Neural progenitor cell (in vitro differentiated cells): ENCODE measurements at regions not wholly inside any gene's neighbourhood (a gene's known extent, or its start where the extent isn't known, plus 50 kb on each side); places are given as distances from the start of the nearest gene placed in this dataset.
A peak's percentile ranks its signal among the peaks of the same experiment; 100 is the strongest.

Experiments used
- DNase-seq: peaks from one replicate; pipeline ENCODE4 v3.0.0-alpha.2; 2016; ENCODE audit warnings: low spot score
- H2AFZ ChIP-seq: fragments of 200-600 bp; sonication (generic); replicated peaks from 2 replicates; pipeline ENCODE4 v1.6.1; 2016; ENCODE audit warnings: antibody characterized with exemption
- H3F3A ChIP-seq: fragments of 200-600 bp; sonication (generic); 2 replicates; pipeline ENCODE4 v1.6.1; 2016; ENCODE audit warnings: antibody characterized with exemption, low read depth
- H3K27ac ChIP-seq: fragments of 200-600 bp; sonication (generic); 2 replicates; pipeline ENCODE4 v1.5.1; 2016; ENCODE audit warnings: mild to moderate bottlenecking
- H3K27me3 ChIP-seq: fragments of 200-600 bp; sonication (generic); 2 replicates; pipeline ENCODE4 v1.6.1; 2016; ENCODE audit warnings: mild to moderate bottlenecking, moderate library complexity
- H3K36me3 ChIP-seq: fragments of 200-600 bp; sonication (generic); 2 replicates; pipeline ENCODE4 v1.5.1; 2016
- H3K4me1 ChIP-seq: fragments of 200-600 bp; sonication (generic); 2 replicates; pipeline ENCODE4 v1.6.1; 2016; ENCODE audit warnings: mixed run types
- H3K4me2 ChIP-seq: fragments of 200-600 bp; sonication (generic); 2 replicates; pipeline ENCODE4 v1.6.1; 2016
- H3K4me3 ChIP-seq: fragments of 200-600 bp; sonication (generic); 2 replicates; pipeline ENCODE4 v1.5.1; 2016
- H3K79me2 ChIP-seq: fragments of 200-600 bp; sonication (generic); 2 replicates; pipeline ENCODE4 v1.6.1; 2016; ENCODE audit warnings: low read depth
- H3K9ac ChIP-seq: fragments of 200-600 bp; sonication (generic); 2 replicates; pipeline ENCODE4 v1.6.1; 2016
- H3K9me3 ChIP-seq: fragments of 200-600 bp; sonication (generic); 2 replicates; pipeline ENCODE4 v1.5.1; 2016; ENCODE audit warnings: low read depth
- H4K20me1 ChIP-seq: fragments of 200-600 bp; sonication (generic); 2 replicates; pipeline ENCODE4 v1.6.1; 2016; ENCODE audit warnings: low read depth
- H3K27ac Mint-ChIP-seq: 3 replicates; pipeline ENCODE4 v1.8.0; 2021; ENCODE audit warnings: mixed read lengths
- H3K27me3 Mint-ChIP-seq: 2 replicates; pipeline ENCODE4 v1.8.0; 2022; ENCODE audit warnings: low read depth, mild to moderate bottlenecking, inconsistent platforms, moderate library complexity, mixed read lengths; ENCODE audit not compliant: insufficient read depth
- H3K36me3 Mint-ChIP-seq: 3 replicates; pipeline ENCODE4 v1.8.0; 2021; ENCODE audit warnings: mixed read lengths
- H3K4me1 Mint-ChIP-seq: 3 replicates; pipeline ENCODE4 v1.8.0; 2021; ENCODE audit warnings: mixed read lengths
- H3K4me3 Mint-ChIP-seq: 3 replicates; pipeline ENCODE4 v1.8.0; 2021; ENCODE audit warnings: mild to moderate bottlenecking, moderate library complexity, mixed read lengths
- H3K9me3 Mint-ChIP-seq: 3 replicates; pipeline ENCODE4 v1.8.0; 2020; ENCODE audit warnings: mixed read lengths
- EZH2 ChIP-seq: fragments of 200-600 bp; sonication (generic); IDR thresholded peaks from 2 replicates; pipeline ENCODE4 v1.6.1; 2017; ENCODE audit warnings: antibody characterized with exemption, mild to moderate bottlenecking, moderate library complexity
- EZH2phosphoT487 ChIP-seq: fragments of 200-600 bp; sonication (generic); IDR thresholded peaks from 2 replicates; pipeline ENCODE4 v1.6.1; 2017; ENCODE audit warnings: antibody characterized with exemption
- TF ChIP-seq, protein P1 (sequence below): fragments of 200-600 bp; sonication (generic); IDR thresholded peaks from 2 replicates; pipeline ENCODE4 v1.5.1; 2017; ENCODE audit warnings: antibody characterized with exemption, mild to moderate bottlenecking

DNA sequence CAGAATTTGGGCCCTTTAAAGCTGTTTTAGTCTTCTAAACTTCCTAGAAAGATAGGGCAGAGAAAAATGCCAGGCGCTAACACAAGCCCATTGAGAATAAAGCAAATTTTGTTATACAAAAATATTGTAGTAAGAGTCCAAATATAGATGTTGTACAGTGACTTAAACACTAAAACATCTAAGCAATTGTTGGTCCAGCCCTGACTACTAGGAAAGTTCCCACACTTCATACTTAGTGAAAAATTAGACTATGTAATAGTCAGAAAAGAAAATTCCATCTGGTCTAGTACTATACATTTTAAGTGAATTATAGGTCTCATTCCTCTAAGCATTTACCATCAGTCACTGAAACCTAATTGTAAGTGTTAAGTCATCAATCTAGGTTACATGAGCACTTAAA lies 1518.3 kb upstream of the SLC10A2 start:
- no peak overlapping the region for H2AFZ ChIP-seq
- no peaks in the 10 kb centered on the region for H3K27me3 ChIP-seq
- Mint-ChIP-seq H3K4me1 (peaks cover 7% of the 10 kb centered on the region), H3K4me3 (no peak overlapping the region), H3K27me3 (peaks cover 6% of the 10 kb centered on the region), H3K27ac (no peak overlapping the region), H3K36me3 (no peaks in the 10 kb centered on the region), H3K9me3 (peaks cover 17% of the 10 kb centered on the region)
- H3K4me1 ChIP-seq: peaks cover 8% of the 10 kb centered on the region
- no peaks in the 10 kb centered on the region for H3K36me3 ChIP-seq
- no peak for DNase-seq
- H3F3A ChIP-seq: no peaks in the 10 kb centered on the region
- H4K20me1 ChIP-seq: no peaks in the 10 kb centered on the region
- H3K4me3 ChIP-seq: no peak overlapping the region
- TF ChIP-seq EZH2phosphoT487: no peak
- TF ChIP-seq, protein P1, sequence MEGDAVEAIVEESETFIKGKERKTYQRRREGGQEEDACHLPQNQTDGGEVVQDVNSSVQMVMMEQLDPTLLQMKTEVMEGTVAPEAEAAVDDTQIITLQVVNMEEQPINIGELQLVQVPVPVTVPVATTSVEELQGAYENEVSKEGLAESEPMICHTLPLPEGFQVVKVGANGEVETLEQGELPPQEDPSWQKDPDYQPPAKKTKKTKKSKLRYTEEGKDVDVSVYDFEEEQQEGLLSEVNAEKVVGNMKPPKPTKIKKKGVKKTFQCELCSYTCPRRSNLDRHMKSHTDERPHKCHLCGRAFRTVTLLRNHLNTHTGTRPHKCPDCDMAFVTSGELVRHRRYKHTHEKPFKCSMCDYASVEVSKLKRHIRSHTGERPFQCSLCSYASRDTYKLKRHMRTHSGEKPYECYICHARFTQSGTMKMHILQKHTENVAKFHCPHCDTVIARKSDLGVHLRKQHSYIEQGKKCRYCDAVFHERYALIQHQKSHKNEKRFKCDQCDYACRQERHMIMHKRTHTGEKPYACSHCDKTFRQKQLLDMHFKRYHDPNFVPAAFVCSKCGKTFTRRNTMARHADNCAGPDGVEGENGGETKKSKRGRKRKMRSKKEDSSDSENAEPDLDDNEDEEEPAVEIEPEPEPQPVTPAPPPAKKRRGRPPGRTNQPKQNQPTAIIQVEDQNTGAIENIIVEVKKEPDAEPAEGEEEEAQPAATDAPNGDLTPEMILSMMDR: no peak
- no peak for TF ChIP-seq EZH2
- no peak overlapping the region for H3K4me2 ChIP-seq
- H3K9ac ChIP-seq: no peak overlapping the region
- H3K27ac ChIP-seq: no peak overlapping the region
- no peaks in the 10 kb centered on the region for H3K9me3 ChIP-seq
- H3K79me2 ChIP-seq: no peaks in the 10 kb centered on the region

DNA sequence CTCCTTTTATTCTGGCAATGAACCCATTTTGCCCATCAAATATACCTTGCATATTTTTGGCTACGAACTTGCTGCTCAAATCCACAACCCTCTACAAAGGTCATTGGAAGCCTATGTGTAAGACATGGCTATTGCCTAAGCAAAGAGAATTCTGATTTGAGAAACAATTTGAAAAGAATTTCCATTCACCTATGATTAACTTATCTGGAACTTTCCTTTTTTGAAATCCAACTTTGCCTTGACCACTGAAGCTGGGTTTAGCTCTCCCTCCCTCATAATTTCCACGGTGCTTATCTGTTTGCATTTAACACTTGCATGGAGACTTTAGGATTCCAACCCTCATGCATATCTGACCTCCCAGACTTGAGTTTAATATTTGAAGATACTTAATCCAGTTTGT lies 1514.7 kb upstream of the SLC10A2 start:
- H2AFZ ChIP-seq: no peak overlapping the region
- no peaks in the 10 kb centered on the region for H3K27me3 ChIP-seq
- Mint-ChIP-seq H3K4me3 (no peak overlapping the region), H3K27ac (peak overlapping the region; percentile 35), H3K36me3 (no peaks in the 10 kb centered on the region), H3K27me3 (peaks cover 6% of the 10 kb centered on the region), H3K9me3 (peaks cover 13% of the 10 kb centered on the region), H3K4me1 (peaks cover 2% of the 10 kb centered on the region)
- peaks cover 8% of the 10 kb centered on the region for H3K4me1 ChIP-seq
- TF ChIP-seq, protein P1: no peak
- TF ChIP-seq EZH2phosphoT487 (no peak), EZH2 (no peak)
- H3K79me2 ChIP-seq: no peaks in the 10 kb centered on the region
- H3K36me3 ChIP-seq: no peaks in the 10 kb centered on the region
- H3K27ac ChIP-seq: no peak overlapping the region
- H3K9ac ChIP-seq: no peak overlapping the region
- H4K20me1 ChIP-seq: no peaks in the 10 kb centered on the region
- no peaks in the 10 kb centered on the region for H3K9me3 ChIP-seq
- DNase-seq: no peak
- H3K4me2 ChIP-seq: no peak overlapping the region
- no peak overlapping the region for H3K4me3 ChIP-seq
- no peaks in the 10 kb centered on the region for H3F3A ChIP-seq

DNA sequence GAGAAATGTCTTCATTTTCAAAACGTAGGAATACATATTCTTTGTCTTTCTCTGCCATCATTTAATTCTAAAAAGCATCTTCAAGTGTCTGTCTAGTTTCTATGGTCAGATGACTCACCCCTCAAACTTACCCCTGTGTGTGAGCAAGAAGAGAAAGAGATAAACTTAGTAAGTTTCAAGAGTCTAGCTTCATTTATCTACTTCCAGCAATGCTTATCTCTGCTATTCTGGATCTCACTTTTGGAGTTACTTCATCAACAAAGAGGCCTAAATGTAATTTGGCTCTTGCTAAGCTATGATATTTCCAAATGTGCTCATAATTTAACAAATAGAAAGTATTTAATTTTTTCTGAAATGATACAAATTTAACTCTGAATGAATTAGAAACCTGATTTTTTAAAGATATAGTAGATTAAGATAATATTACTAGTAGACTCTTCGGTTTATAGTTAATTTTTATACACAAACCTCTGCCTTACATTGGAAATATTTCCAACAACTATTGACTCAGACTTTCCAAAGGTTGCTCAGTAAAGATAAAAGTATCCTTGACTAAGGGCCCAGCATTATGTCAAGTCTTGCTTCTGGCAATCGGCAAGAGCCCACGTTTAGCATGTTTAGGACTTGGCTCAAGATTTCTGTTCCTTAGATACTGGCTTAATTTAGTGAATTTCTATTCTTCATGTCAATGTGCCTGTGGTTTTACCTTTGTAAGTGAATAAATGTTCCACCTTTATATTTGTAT lies 1511.0 kb upstream of the SLC10A2 start:
- no peaks in the 10 kb centered on the region for H3F3A ChIP-seq
- TF ChIP-seq, protein P1: no peak
- TF ChIP-seq EZH2: no peak
- TF ChIP-seq EZH2phosphoT487: no peak
- H3K27me3 Mint-ChIP-seq: peaks cover 6% of the 10 kb centered on the region
- H3K9me3 Mint-ChIP-seq: peaks cover 15% of the 10 kb centered on the region
- no peak overlapping the region for H3K4me2 ChIP-seq
- H3K36me3 ChIP-seq: no peaks in the 10 kb centered on the region
- no peaks in the 10 kb centered on the region for H3K9me3 ChIP-seq
- no peaks in the 10 kb centered on the region for H3K79me2 ChIP-seq
- peaks cover 8% of the 10 kb centered on the region for H3K4me1 ChIP-seq
- no peak overlapping the region for H3K4me3 ChIP-seq
- no peak overlapping the region for H3K9ac ChIP-seq
- no peak overlapping the region for H2AFZ ChIP-seq
- H3K36me3 Mint-ChIP-seq: peaks cover 2% of the 10 kb centered on the region
- no peaks in the 10 kb centered on the region for H3K27me3 ChIP-seq
- peaks cover 4% of the 10 kb centered on the region for H3K4me1 Mint-ChIP-seq
- H4K20me1 ChIP-seq: no peaks in the 10 kb centered on the region
- DNase-seq: no peak
- no peak overlapping the region for H3K27ac Mint-ChIP-seq
- no peak overlapping the region for H3K4me3 Mint-ChIP-seq
- H3K27ac ChIP-seq: no peak overlapping the region
